ENCODE measurements at regions not wholly inside any gene's neighbourhood (a gene's known extent, or its start where the extent isn't known, plus 50 kb on each side); places are given as distances from the start of the nearest gene placed in this dataset.
"Not testable (repeated sequence)": the region's sequence is repeated elsewhere in the genome, so short reads cannot be mapped to it uniquely, and the experiment has no call there.

DNA sequence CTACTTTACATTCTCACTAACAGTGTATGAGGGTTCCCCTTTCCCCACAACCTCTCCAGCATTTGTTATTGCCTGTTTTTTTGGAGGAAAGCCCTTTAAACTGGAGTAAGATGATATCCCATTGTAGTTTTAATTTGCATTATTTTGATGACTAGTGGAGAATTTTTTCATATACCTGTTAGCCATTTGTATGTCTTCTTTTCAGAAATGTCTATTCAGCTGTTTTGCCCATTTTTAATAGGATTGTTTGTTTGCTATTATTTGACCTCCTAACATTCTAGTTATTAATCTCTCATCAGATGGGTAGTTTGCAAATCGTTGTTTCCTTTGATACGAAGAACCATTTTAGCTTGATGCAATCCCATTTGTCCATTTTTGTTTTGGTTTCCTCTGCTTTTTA lies 165.0 kb downstream of the GLUL start:
- no peak for DNase-seq

DNA sequence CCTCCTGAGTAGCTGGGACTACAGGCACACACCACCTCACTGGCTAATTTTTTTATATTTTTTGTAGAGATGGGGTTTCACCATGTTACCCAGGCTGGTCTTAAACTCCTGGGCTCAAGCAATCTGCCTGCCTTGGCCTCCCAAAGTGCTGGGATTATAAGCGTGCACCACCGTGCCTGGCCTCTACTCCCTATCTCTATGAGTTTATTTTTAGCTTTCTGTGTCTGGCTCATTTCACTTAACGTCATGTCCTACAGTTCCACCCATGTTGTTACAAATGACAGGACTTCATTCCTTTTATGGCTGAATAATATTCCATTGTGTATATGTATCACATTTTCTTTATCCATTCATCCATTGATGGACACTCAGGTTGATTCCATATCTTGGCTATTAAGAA lies 164.2 kb upstream of the ZNF648 start:
- DNase-seq = not testable (repeated sequence)

DNA sequence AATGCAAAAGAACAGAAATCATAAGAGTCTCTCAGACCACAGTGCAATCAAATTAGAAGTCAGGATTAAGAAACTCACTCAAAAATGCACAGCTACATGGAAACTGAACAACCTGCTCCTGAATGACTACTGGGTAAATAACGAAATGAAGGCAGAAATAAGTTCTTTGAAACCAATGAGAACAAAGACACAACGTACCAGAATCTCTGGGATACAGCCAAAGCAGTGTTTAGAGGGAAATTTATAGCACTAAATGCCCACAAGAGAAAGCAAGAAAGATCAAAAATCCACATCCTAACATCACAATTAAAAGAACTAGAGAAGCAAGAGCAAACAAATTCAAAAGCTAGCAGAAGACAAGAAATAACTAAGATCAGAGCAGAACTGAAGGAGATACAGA lies 160.5 kb upstream of the ZNF648 start:
- not testable (repeated sequence) for DNase-seq

DNA sequence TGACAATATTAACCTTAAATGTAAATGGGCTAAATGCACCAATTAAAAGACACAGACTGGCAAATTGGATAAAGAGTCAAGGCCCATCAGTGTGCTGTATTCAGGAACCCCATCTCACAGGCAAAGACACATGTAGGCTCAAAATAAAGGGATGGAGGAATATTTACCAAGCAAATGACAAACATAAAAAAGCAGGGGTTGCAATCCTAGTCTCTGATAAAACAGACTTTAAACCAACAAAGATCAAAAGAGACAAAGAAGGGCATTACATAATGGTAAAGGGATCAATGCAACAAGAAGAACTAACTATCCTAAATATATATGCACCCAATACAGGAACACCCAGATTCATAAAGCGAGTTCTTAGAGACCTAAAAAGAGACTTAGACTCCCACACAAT lies 159.9 kb upstream of the ZNF648 start:
- not testable (repeated sequence) for DNase-seq

DNA sequence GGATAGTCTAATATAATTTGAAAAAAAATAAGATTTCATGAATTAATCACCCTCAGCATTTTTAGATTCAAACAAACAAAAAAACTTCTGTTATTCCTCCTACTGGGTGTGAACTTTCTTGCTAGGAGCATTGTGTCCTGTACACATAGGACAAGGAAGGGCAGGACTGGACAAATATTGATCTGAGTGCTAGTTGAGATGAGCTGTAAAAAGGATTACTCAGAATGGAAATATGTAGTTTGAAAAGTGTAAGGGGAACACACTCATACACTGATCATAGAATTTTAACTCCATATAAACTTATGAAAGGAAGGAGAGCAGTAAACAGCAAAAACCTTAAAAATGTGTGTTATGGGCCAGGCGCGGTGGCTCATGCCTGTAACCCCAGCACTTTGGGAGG lies 156.5 kb upstream of the ZNF648 start:
- DNase-seq = no peak

DNA sequence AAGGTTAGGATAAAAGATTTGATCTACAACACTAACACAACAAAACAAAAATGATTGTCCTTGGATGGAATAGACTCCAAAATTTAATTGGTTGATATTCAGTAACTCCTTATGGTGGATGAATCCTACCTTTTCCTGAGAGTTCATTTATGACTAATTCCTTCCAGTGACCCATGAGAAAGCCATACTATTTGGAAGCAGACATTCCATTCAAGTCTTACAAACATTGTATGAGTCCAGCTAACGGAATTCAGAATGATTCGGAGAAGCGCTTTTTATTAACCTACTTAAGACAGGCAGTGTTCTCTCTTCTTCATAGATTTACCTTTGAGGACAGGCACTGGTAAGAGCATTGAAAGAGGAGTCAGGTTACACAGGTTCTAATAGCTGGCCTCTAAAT lies 155.6 kb upstream of the ZNF648 start:
- DNase-seq = no peak

DNA sequence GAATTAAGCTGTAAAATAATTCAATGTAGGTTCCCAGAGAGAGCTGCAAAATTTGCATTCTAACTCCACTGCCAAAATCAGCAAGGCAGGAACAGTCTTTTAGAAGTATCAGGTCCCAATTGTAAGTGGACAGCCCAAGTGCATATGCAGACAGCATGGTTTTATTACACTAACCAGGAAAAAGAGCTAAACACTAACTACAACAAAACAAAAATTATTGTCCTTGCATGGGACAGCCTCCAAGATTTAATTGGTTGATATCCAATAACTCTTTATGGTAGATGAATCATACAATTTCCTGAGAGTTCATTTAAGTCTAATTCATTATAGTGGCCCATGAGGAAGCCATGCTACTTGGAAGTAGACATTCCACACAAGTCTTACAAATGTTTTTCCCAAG lies 154.3 kb upstream of the ZNF648 start:
- no peak for DNase-seq

DNA sequence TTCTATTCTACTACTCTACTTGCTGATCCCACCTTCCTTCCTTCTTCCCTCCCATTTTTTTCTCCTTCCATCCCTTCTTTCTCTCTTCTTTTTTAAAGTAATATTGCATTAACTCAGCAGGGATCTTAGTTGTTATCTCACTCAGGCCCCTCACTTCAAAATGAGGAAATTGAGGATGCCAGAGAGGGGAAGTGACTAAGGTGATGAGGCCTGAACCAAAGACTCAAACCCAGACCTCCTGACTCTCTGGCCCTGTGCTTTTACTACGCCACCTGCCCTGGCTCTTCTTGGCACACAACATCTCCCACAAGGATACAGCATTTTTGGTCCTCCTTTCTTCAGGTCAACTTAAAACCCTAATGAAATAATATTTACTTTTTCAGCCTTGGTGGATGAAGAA lies 151.7 kb upstream of the ZNF648 start:
- no peak for DNase-seq

DNA sequence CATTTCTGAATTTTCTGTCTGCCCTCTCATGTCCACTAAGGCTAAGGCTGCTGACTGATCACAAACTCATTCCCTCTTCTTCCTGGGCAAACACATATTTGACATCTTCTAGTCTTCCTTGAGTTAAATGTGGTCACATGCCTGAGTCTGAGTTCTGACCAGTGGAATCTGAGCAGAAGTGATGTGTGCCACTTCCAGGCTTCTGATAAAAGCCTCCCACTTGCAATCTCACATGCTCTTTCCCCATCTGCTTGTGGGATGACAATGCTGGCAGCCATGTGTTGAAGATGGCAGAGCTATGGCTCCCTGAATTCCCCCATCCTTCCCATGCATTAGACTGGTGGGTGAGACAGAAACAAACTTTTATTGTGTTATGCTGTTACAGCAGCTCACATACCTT lies 149.9 kb upstream of the ZNF648 start:
- DNase-seq = no peak

DNA sequence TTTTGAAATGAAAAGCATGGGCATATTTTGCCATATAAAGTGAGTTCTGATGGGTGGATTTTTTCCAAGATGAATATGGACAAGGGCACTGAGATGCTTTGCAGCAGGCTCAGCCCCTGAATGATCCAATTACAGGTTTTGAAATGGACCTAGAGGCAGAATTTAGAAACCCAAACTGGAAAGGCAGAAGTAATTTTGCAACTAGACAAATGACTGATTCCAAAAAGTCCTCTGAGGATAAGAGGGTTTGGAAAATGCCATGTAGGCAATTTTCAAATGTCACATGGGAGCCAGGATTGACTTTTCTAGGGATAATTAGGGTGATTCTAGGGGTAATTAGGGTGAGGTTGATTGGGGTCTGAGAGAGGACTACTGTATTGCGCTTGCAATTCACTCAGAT lies 148.9 kb upstream of the ZNF648 start:
- no peak for DNase-seq

DNA sequence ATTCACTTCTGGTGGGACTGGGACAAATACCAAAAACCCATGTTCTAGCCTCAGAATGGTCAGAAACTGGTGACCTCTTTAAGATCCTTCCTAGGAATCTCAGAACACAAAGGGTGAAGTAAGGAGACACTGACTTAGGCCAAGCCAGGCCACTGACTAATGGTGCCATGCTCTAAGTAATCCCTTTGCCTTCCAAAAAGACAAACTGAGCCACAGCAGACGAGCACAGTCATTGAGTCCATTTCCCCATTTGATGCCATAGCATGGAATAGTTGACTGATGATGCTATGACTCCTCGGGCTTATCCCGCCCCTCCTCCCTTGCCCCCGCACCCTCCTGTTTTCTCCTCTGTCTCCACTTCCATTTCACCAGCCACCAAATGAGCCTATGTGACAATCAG lies 145.8 kb upstream of the ZNF648 start:
- DNase-seq = no peak

DNA sequence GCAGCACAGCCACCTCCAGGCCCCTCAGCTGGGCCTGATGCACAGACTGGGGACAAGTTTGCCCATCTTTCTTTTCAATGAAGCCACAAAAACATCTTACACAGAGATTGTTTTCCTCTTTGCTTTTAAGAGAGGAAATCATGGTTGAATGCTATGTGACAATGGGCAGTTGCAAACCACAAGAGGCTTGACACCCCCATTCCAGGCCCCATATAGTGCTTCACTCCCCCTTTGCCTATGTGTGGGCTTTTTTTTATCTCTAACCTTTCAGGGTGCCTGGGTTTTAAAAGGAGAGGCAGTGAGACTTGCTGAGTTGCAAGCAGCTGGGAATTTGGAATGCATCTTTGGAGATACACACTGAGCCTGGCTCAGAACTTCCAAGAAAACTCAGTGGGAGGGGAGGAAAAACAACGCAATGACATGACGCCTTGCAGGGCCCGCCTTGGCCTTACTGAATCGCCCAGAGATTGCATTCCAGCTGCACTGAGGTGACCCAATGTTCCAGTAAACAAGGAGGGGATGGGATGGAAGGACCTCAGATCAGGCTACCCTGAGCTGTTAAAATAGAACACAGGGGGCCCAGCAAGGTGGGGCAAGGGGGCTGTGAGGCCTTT lies 145.2 kb upstream of the ZNF648 start:
- DNase-seq = peak; percentile 56

DNA sequence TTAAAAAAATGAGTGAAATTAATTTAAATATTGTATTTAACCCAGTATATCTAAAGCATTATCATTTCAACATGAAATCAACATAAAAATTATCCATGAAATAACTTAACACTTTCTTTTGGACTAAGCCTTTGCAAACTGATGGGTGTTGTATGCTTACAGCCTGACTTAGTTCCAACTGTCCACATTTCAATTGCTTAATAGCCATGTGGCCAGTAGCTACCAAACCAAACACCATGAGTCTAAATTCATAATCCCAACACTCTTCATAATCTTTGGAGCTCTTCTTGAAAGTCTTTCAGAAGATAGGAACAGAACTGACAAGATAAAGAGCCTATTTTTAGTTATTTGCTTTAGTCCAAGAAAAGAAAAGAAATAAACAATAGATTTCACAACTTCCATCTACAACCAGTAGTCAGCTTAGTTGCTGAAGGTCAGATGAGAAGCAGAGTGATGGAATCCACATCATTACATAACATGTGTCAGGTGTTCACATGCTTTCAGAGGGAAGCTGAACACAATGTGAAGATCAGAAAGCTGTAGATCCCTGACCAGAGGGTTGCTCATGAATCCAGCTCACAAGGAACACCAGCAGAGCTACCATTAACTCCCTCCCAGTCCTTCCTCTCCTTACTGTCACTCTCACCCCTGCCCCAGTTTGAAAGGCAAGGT lies 144.0 kb upstream of the ZNF648 start:
- DNase-seq = no peak

DNA sequence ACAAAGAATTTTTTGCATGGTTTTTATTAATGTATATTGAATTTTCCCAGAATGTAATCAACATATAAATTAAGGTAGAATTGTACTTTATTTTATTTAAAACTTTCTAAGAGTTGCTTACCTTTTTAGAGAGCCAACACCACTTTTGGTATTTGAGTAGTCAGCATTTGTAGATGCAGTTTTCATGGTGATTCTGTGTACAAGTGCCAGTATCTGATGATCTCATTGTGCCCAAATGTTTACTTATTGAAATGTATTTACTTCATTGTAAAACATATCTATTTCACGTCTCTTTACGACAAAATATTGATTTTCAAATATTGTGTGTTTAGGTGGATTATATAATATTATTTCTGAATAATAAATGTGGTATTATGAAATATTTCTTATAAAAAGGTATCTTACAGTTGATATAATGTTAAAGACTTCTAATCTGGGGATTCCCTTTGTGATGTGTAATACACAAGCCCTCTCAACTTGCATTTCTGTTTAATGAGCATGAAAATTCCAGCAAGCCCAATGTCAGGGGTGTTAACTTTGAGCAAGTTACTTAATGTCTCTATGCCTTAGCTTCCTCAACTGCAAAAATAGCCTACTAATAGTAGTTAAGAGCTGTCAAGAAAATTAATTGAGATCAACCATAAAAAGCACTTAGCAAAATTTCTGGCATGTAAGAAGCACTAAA lies 141.8 kb upstream of the ZNF648 start:
- no peak for DNase-seq

DNA sequence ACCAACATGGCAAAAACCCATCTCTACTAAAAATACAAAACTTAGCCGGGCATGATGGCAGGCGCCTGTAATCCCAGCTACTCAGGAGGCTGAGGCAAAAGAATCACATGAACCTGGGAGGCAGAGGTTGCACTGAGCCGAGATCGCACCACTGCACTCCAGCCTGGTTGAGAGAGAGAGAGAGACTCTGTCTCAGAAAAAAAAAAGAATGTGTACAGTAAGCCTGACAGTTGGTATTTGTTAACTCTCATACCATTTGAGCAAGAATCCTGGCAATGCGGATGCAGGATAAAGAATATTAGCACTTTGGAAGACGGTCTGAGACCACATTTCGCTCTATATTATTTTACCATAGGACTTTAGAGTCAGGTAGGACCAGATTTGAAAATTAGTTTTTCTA lies 140.0 kb upstream of the ZNF648 start:
- DNase-seq = not testable (repeated sequence)

DNA sequence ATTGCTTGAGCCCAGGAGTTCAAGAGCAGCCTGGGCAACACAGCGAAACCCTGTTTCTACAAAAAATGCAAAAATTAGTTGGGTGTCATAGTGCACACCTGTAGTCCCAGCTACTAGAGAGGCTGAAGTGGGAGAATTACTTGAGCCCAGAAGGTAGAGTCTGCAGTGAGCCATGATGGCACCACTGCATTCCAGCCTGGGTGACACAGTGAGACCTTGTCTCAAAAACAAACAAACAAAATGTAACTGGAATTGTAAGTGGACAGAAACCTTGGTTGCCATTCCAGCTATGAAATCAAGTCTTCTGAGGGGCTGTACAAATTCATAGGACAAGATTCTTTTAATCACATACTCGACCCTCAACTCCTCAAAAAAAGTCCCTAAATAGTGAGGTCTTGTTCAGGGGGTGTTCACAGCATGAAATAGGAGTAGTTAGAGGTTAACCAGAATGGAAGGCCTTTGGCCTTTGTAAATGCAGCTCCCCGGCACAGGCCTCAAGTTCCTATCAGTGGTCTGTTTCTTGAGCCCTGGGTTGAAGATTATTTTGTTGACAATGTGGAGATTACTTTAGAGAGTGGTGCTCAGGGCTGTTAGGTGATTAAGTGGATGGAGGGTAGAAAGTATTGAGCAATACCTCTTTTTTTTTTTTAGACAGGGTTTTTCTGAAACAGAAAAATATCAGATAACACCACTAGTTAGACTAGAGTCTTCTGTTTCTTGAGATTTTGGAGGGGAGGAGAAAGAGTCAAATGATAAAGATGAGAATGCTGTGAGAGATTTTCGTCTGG lies 138.7 kb upstream of the ZNF648 start:
- DNase-seq = no peak

DNA sequence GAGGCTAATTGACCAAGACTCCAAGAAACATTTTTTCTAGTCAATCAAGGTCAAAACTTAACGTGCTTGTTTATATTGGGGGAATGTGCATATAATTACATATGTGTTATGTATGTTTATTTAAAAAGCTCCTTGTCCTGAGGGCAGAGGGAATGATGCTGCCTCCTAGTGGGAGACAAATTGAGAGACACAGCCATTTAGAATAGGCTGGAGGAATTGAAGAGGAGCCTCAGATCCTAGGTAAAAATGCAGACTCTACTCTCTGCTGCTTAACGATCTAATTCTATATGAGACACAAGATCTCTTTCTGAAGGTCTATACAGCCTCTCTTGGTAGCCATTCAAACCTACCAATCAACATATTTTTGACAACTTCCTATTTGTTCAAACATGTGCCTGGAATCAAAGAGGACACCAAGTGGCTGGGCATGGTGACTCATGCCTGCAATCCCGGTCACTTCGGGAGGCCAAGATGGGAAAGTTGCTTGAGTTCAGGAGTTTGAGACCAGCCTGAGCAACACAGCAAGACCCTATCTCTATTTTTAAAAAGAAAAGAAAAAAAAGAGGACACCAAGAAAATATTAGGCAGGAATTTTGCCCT lies 136.6 kb upstream of the ZNF648 start:
- DNase-seq = no peak

DNA sequence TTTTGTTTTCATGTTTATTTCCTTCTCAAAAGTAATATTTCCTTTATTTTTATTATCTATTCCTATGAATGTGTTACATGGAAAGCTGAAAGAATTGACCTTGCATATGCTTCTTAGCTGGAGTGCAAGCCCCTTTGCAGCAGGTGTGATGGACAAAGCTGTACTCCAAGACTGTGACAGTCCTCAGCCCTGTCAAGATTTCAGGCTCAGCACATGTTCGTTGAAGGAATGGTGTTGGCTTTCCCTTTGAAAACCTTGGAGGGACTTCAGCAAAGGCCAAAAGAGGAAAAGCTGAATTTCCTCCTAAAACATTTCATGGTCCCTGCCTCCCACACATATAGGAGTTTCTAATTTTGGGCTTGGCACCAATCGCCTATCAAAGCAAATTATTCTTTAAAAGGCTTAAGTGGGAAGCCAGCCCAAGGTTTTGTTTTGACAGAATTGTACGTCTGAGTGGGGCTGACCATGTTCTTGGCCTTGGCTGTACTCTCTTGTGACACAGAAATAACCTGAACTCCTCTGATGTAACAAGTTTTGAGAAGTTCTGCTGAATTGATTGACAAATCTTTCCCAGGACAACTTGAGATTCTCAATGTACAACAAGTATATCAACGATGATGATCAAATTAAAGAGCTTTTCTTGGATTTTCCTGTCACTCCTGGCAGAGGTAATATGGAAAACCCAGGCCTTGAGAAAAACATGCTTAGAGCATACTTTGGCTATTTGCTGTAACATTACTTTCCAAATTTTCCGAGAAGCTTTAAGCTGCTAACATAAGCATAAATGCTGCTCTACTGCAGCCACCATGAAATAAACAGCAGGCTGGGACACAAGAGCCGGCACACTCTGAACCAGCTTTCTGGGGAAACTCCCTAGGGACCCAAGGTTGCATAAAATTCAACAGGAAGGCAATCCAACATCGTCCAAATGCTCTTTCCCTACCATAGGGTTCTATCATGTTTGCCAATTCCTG lies 135.7 kb upstream of the ZNF648 start:
- DNase-seq = no peak

DNA sequence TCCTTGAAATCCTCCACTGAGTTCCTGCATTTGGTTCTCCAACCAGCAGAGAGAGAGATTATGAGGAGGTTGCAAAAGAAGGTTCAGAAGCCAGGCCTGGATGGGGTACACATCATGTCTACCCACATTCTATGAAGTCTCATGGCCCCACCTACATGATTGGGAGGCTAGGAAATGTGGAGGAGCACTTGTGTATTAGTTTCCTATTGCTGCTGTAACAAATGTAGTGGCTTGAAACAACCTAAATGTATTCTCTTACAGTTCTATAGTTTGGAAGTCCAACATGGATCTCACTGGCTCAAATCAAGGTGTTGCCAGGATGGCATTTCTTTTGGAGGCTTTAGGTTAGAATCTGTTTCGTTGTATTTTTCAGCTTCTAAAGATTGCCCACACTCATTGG lies 134.2 kb upstream of the ZNF648 start:
- DNase-seq = no peak

DNA sequence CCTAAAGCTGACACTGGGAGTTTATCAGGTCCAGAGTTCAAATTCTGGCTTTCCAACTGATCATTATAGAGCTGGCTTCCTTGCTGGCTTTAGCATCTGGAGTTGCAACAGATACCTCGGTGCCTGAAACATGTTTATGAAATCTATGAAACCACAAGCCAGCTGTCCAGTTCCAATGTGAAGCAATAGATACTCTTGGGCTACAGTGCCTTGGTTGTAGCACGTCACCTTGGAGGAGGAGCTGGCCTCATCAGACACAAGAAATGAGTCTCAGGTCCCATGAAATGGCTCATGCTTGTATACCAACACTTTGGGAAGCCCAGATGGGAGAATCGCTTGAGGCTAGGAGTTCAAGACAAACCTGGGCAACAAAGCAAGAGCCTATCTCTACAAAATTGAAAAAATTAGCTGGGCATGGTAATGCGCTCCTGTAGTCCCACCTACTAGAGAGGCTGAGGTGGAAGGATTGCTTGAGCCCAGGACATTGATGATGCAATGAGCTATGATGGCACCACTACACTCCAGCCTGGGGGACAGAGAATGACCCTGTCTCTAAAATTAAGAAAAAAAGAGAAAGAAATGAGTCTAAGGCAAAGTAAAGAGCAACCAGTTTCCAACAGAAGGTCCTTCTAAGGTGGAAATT lies 132.5 kb upstream of the ZNF648 start:
- no peak for DNase-seq

DNA sequence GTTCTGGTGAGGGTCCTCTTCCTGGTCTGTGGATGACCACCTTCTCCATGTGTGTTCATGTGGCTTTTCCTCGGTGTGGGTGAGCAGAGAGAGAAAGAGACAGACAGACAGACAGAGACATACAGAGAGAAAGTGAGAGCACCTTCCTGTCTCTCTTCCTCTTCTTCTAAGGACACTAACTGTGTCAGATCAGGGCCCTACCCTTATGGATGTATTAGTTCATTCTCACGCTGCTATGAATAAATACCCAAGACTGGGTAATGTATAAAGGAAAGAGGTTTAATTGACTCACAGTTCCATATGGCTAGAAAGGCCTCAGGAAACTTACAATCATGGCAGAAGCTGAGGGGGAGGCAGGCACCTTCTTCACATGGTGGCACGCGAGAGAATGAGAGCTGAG lies 131.5 kb upstream of the ZNF648 start:
- no peak for DNase-seq

DNA sequence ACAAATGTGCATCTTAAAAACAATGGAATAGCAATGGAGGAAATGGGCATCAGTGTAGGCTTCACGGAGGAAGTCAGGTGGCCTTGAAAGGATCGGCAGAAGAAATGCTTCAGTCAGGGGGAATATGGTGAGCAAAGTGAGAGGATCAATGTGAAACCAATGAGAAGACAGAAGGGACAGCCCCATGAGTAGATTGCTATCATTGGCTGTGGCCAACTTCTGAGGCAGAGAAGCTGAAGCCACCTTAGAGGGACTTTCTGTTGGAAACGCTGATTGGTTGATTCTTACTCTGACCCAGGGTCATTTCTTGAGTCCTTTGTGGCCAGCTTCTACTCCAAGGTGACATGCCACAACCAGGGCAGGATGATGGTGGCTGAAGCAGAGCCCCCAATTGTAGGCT lies 130.7 kb upstream of the ZNF648 start:
- no peak for DNase-seq
